Left lung (tissue), 4 donors: ENCODE measurements at regions not wholly inside any gene's neighbourhood (a gene's known extent, or its start where the extent isn't known, plus 50 kb on each side); places are given as distances from the start of the nearest gene placed in this dataset.

ENCODE experiments used
- ATAC-seq: fragments of 200-7000 bp; cut with Tn5 transposase; one replicate; pipeline ENCODE4 v1.9.1; 2020; ENCODE audit warnings: moderate library complexity
- DNase-seq, 4 donors: peaks; one replicate each; pipeline ENCODE4 v3.0.0-alpha.2; 2013 to 2020
- H3K27ac ChIP-seq, 2 donors: fragments of 200-600 bp; sonication (generic) in 1 of 2; one replicate each; pipeline versions ENCODE4 v1.5.0 to v1.8.0; 2020 to 2021
- H3K27me3 ChIP-seq, 2 donors: fragments of 200-600 bp; sonication (generic) in 1 of 2; one replicate each; pipeline versions ENCODE4 v1.5.0 to v1.8.0; 2020 to 2021
- H3K36me3 ChIP-seq, 2 donors: fragments of 200-600 bp; sonication (generic) in 1 of 2; one replicate each; pipeline versions ENCODE4 v1.5.0 to v1.8.0; 2020 to 2021
- H3K4me1 ChIP-seq, 2 donors: fragments of 200-600 bp; one replicate each; pipeline ENCODE4 v1.8.0; 2021
- H3K4me3 ChIP-seq, 2 donors: fragments of 200-600 bp; sonication (generic) in 1 of 2; one replicate each; pipeline versions ENCODE4 v1.5.0 to v1.8.0; 2020 to 2021; ENCODE audit warnings: mild to moderate bottlenecking in 1 of 2
- H3K9me3 ChIP-seq, 2 donors: fragments of 200-600 bp; sonication (generic) in 1 of 2; one replicate each; pipeline versions ENCODE4 v1.5.0 to v1.8.0; 2020 to 2021
- intact Hi-C, 2 donors: fragments of 100-400 bp; cut with DNase I; formaldehyde crosslinking; loops; one replicate each; pipeline versions ENCODE4 v1.11.2 to v1.14.2; 2022
- TF ChIP-seq, protein P1 (sequence below), 2 donors: fragments of 200-600 bp; sonication (generic) in 1 of 2; IDR thresholded peaks; one replicate each; pipeline versions ENCODE4 v1.5.0 to v1.8.0; 2021; ENCODE audit warnings: antibody characterized with exemption in 2 of 2
- donor health status: DM: no; HTN: yes; CAD: no.
- donor health status: DM: no; HTN: no; CAD: no.

DNA sequence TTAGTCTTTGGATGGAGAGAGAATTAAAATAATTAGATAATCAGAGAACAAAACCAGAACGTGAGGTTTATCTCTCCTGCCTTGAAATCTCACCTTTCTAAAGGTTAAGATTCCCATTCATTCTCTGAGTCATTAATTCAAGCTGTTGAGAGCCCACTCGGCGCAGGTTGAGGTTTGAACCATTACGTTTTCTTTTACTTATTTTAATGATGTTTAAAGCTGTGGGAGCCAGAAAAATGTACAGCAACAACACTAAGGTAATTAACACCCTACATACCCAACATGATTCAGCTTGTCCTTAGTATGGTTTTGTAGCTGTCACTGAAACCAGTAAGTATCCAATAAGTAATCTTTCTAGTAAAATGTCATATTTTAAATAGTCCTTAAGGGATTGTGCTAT, 153.0 kb upstream of the ANK3 start:
- intact Hi-C loops = no loop called here
- H3K36me3 ChIP-seq = no peaks in the 10 kb centered on the region
- no peaks in the 10 kb centered on the region for H3K27me3 ChIP-seq
- ATAC-seq (no peak), DNase-seq (no peak)
- H3K4me3 ChIP-seq = no peak overlapping the region
- no peaks in the 10 kb centered on the region for H3K9me3 ChIP-seq
- no peak overlapping the region for H3K27ac ChIP-seq
- H3K4me1 ChIP-seq = no peaks in the 10 kb centered on the region
- TF ChIP-seq, protein P1, sequence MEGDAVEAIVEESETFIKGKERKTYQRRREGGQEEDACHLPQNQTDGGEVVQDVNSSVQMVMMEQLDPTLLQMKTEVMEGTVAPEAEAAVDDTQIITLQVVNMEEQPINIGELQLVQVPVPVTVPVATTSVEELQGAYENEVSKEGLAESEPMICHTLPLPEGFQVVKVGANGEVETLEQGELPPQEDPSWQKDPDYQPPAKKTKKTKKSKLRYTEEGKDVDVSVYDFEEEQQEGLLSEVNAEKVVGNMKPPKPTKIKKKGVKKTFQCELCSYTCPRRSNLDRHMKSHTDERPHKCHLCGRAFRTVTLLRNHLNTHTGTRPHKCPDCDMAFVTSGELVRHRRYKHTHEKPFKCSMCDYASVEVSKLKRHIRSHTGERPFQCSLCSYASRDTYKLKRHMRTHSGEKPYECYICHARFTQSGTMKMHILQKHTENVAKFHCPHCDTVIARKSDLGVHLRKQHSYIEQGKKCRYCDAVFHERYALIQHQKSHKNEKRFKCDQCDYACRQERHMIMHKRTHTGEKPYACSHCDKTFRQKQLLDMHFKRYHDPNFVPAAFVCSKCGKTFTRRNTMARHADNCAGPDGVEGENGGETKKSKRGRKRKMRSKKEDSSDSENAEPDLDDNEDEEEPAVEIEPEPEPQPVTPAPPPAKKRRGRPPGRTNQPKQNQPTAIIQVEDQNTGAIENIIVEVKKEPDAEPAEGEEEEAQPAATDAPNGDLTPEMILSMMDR (IDR thresholded peaks at IDR 0.05) = no peak

DNA sequence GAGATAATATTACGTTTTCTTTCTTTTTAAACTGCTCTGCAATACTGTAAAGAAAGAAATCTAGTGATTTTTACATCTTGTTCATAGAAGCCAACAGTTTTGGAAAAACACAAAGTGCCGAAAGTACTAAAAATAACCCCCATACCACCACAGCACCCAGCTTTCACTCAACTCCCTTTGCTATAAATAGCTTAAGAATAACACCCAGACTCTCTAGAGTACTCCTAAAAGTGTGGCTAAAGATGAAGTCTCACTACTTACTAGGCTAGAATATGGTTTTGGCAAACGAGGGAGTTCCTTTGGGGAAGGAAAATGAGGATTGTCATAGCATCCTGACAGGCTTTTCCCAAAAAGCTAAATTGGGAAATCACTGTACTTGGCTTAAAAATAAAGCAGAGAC, 151.8 kb upstream of the ANK3 start:
- Histone ChIP-seq H3K27ac (no peak overlapping the region), H3K4me3 (no peak overlapping the region), H3K27me3 (no peaks in the 10 kb centered on the region), H3K9me3 (no peaks in the 10 kb centered on the region), H3K36me3 (no peaks in the 10 kb centered on the region), H3K4me1 (no peaks in the 10 kb centered on the region)
- intact Hi-C loops = no loop called here
- TF ChIP-seq, protein P1 (IDR thresholded peaks at IDR 0.05) = no peak
- no peak for DNase-seq
- ATAC-seq = no peak

DNA sequence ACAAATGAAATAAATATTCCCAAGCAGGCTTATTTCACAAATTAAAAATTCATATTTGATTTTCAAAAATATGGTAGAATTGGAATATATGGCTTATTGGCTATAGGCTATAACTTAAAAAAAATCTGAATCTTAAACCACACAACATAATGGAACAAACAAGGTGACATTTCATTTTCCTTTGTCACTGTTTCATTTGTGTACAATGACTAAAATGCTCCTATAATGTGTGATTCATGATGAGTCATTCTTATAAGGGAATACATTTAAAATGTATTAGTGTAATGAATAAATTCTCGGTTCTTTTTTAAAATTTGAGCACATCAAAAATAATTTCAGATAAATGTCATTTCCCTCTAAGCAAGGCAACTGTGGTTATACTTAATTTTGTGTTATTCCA, 148.0 kb upstream of the ANK3 start:
- Histone ChIP-seq H3K4me3 (no peak overlapping the region), H3K36me3 (no peaks in the 10 kb centered on the region), H3K27ac (no peak overlapping the region), H3K4me1 (no peaks in the 10 kb centered on the region), H3K9me3 (no peaks in the 10 kb centered on the region), H3K27me3 (no peaks in the 10 kb centered on the region)
- intact Hi-C loops = no loop called here
- ATAC-seq = no peak
- no peak for DNase-seq
- TF ChIP-seq, protein P1 (IDR thresholded peaks at IDR 0.05) = no peak

DNA sequence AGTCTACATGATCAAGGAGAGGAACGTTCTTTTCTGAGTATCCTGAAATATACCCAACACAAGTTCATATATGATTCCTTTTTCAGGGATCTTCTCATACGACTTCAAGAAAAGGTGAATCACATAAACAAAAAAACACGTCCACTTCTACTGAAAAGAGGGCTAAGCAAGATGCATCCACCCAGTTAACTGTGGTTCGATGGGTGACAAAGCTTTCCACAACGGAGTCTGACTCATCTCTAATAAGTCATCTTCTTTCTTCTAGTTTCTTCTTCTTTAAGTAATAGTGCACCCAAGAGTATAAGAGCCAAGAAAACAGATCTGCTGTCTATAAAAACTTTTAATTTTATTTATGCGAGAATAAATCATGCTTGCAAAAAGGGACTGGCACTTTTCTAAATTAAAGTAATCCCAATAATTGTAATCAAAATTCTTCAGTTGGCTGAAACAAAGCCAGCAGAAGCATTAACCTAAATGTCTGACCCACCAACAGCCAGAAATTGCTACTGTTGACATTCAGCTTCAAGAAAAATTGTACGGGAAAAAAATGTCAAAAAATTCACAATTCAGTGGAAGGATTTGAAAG, 146.9 kb upstream of the ANK3 start:
- intact Hi-C loops = no loop called here
- TF ChIP-seq, protein P1 (IDR thresholded peaks at IDR 0.05) = no peak

DNA sequence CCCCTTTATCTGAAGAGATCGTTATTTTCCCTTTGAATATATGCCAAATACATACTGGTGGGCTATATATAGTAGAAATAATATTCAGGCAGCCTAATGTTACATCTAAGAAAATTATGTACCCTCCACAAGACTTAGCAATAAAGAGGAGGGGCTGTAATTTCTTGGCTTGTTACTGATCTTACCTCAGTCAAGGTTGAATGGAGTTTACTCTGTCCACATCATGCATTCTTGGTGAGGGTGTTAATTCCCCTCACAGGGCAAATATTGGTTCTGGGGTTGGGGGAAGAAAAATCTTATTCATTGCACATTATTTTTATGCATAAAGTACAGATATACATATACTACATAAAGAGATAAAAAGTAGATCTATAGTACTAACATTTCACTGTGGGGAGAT, 145.8 kb upstream of the ANK3 start:
- H3K27ac ChIP-seq = no peak overlapping the region
- no peak overlapping the region for H3K4me3 ChIP-seq
- DNase-seq (no peak), ATAC-seq (no peak)
- no peaks in the 10 kb centered on the region for H3K36me3 ChIP-seq
- H3K27me3 ChIP-seq = no peaks in the 10 kb centered on the region
- H3K9me3 ChIP-seq = no peaks in the 10 kb centered on the region
- TF ChIP-seq, protein P1 (IDR thresholded peaks at IDR 0.05) = no peak
- intact Hi-C loops = no loop called here
- H3K4me1 ChIP-seq = no peaks in the 10 kb centered on the region

More for the DNA sequence above, 146.9 kb upstream of the ANK3 start:
- H3K27ac ChIP-seq = no peak overlapping the region
- no peaks in the 10 kb centered on the region for H3K36me3 ChIP-seq
- no peaks in the 10 kb centered on the region for H3K27me3 ChIP-seq
- no peak for DNase-seq
- no peak overlapping the region for H3K4me3 ChIP-seq
- ATAC-seq = no peak
- no peaks in the 10 kb centered on the region for H3K9me3 ChIP-seq
- H3K4me1 ChIP-seq = no peaks in the 10 kb centered on the region
